Endothelial cell of umbilical vein (primary cell): ENCODE measurements at regions not wholly inside any gene's neighbourhood (a gene's known extent, or its start where the extent isn't known, plus 50 kb on each side); places are given as distances from the start of the nearest gene placed in this dataset.

Experiments used
- BruUV-seq: library from RNA; stranded (reverse); fragments of 400-500 nt; replicated peaks from 2 replicates; lab custom pipeline; 2021; lab: Mats Ljungman, UMichigan
- CTCF ChIA-PET: fragments of 300-600, 350-600 bp; sonication (Branson Sonifier 250); formaldehyde crosslinking; loops from one replicate; lab custom pipeline; 2021; ENCODE audit warnings: antibody characterized with exemption, inconsistent platforms; lab: Charles Lee
- POLR2A ChIA-PET: fragments of 300-600, 350-600 bp; sonication (Branson Sonifier 250); formaldehyde crosslinking; loops from one replicate; lab custom pipeline; 2021; ENCODE audit warnings: antibody characterized with exemption, inconsistent platforms; lab: Charles Lee
- DNase-seq: peaks from one replicate; pipeline ENCODE4 v3.0.0-alpha.2; 2011; ENCODE audit warnings: low read depth, low spot score
- FAIRE-seq: peaks from 2 replicates; lab custom pipeline; 2011; peaks lifted over from hg19 to GRCh38; lab: Jason Lieb, UNC
- H2AFZ ChIP-seq: 2 replicates; pipeline ENCODE4 v1.6.0; 2012; ENCODE audit warnings: low read depth, low read length, control low read depth, inconsistent platforms
- H3K27ac ChIP-seq: 2 replicates; pipeline ENCODE4 v1.5.1; 2011; ENCODE audit warnings: low read depth, mild to moderate bottlenecking, control low read depth, low read length, moderate library complexity; ENCODE audit not compliant: insufficient read depth
- H3K27me3 ChIP-seq, 2 experiments: 2 replicates each; pipeline versions ENCODE4 v1.6.0 to v1.6.1; 2011; ENCODE audit warnings: low read length in 2 of 2, mixed read lengths in 1 of 2; ENCODE audit not compliant: control insufficient read depth in 2 of 2, insufficient read depth in 2 of 2
- H3K36me3 ChIP-seq, 2 experiments: 2 replicates in 1 of 2; 3 replicates in 1 of 2; pipeline ENCODE4 v1.5.1; 2011; ENCODE audit warnings: low read length in 2 of 2, mild to moderate bottlenecking in 1 of 2, moderate library complexity in 1 of 2; ENCODE audit not compliant: control insufficient read depth in 2 of 2, insufficient read depth in 2 of 2; ENCODE audit errors: extremely low read depth in 1 of 2
- H3K4me1 ChIP-seq: 3 replicates; pipeline ENCODE4 v1.5.1; 2011; ENCODE audit warnings: mild to moderate bottlenecking, low read length; ENCODE audit not compliant: control insufficient read depth, insufficient read depth; ENCODE audit errors: extremely low read depth
- H3K4me2 ChIP-seq: 2 replicates; pipeline ENCODE4 v1.6.1; 2011; ENCODE audit warnings: low read length, control low read depth, mixed read lengths; ENCODE audit not compliant: insufficient read depth
- H3K4me3 ChIP-seq, 3 experiments: fragments of 200-600 bp in 1 of 3; sonication (generic), shearing (Covaris generic) in 1 of 3; replicated peaks in 1 of 3; 2 replicates each; pipeline ENCODE4 v1.5.1; 2011 to 2016; ENCODE audit warnings: control low read depth in 3 of 3, low read length in 3 of 3, mild to moderate bottlenecking in 2 of 3, inconsistent platforms in 1 of 3, low read depth in 1 of 3, moderate library complexity in 1 of 3; ENCODE audit not compliant: insufficient read depth in 1 of 3
- H3K79me2 ChIP-seq: 2 replicates; pipeline ENCODE4 v1.6.0; 2012; ENCODE audit warnings: low read length, inconsistent platforms; ENCODE audit not compliant: control insufficient read depth, insufficient read depth
- H3K9ac ChIP-seq: replicated peaks from 2 replicates; pipeline ENCODE3; 2011; ENCODE audit warnings: low read length, control low read depth; ENCODE audit not compliant: insufficient read depth; ENCODE audit errors: extremely low read depth
- H3K9me1 ChIP-seq: replicated peaks from 3 replicates; pipeline ENCODE4 v1.6.0; 2011; ENCODE audit warnings: mild to moderate bottlenecking, low read length; ENCODE audit not compliant: control insufficient read depth, insufficient read depth; ENCODE audit errors: extremely low read depth
- H3K9me3 ChIP-seq: replicated peaks from 2 replicates; pipeline ENCODE4 v1.5.1; 2012; ENCODE audit warnings: low read length, inconsistent platforms; ENCODE audit not compliant: control insufficient read depth, insufficient read depth
- H4K20me1 ChIP-seq: replicated peaks from 2 replicates; pipeline ENCODE3; 2011; ENCODE audit warnings: mild to moderate bottlenecking, low read length; ENCODE audit not compliant: control insufficient read depth, insufficient read depth; ENCODE audit errors: extremely low read depth
- EZH2 ChIP-seq: IDR thresholded peaks from 2 replicates; pipeline ENCODE4 v1.6.1; 2012; ENCODE audit warnings: borderline replicate concordance, low read depth, mild to moderate bottlenecking, moderate library complexity, low read length, inconsistent platforms; ENCODE audit not compliant: severe bottlenecking
- FOS ChIP-seq: IDR thresholded peaks from 2 replicates; pipeline ENCODE4 v1.6.1; 2011; ENCODE audit warnings: mild to moderate bottlenecking, low read length, moderate library complexity, borderline replicate concordance; ENCODE audit not compliant: insufficient read depth
- GATA2 ChIP-seq: IDR thresholded peaks from 2 replicates; pipeline ENCODE4 v1.7.0; 2011; ENCODE audit warnings: low read depth, mild to moderate bottlenecking, moderate library complexity, mixed read lengths, low read length; ENCODE audit not compliant: insufficient read length, insufficient read depth
- JUN ChIP-seq: IDR thresholded peaks from 2 replicates; pipeline ENCODE4 v1.6.1; 2011; ENCODE audit warnings: borderline replicate concordance, low read depth; ENCODE audit not compliant: insufficient read length, insufficient read depth
- MYC ChIP-seq: IDR thresholded peaks from one replicate; pipeline ENCODE4 v1.6.1; 2011; ENCODE audit warnings: mild to moderate bottlenecking, low read depth, low read length
- POLR2A ChIP-seq: IDR thresholded peaks from 2 replicates; pipeline ENCODE4 v1.6.1; 2012; ENCODE audit warnings: low read depth, mild to moderate bottlenecking, control low read depth, low read length
- POLR2AphosphoS5 ChIP-seq: IDR thresholded peaks from 2 replicates; pipeline ENCODE4 v1.6.1; 2012; ENCODE audit warnings: low read depth, mild to moderate bottlenecking, control low read depth, low read length, moderate library complexity; ENCODE audit not compliant: insufficient read depth
- dilution Hi-C: fragments of 300-500 bp; cut with MboI; formaldehyde crosslinking; loops from one replicate; pipeline ENCODE4 v1.15.0; 2019; ENCODE audit warnings: low sequenced_read_pairs; ENCODE audit not compliant: extremely low pct_ligation_motif_present
- intact Hi-C: fragments of 100-400 bp; cut with micrococcal nuclease; formaldehyde crosslinking; loops from one replicate; pipeline ENCODE4 v1.10.0; 2022
- TF ChIP-seq, protein P1 (sequence below), 2 donors: IDR thresholded peaks; 1 replicate in 1 of 2; 2 replicates in 1 of 2; pipeline ENCODE4 v1.5.1; 2011; ENCODE audit warnings: low read length in 2 of 2, mild to moderate bottlenecking in 2 of 2, moderate library complexity in 2 of 2, control low read depth in 1 of 2, inconsistent platforms in 1 of 2, low read depth in 1 of 2; ENCODE audit not compliant: insufficient read depth in 1 of 2; ENCODE audit errors: extremely low read depth in 1 of 2
- TF ChIP-seq, protein P2 (sequence below): IDR thresholded peaks from 2 replicates; pipeline ENCODE4 v1.6.1; 2011; ENCODE audit not compliant: insufficient read depth, insufficient read length

GRCh38 chr6:159487636-159488035 is 205.4 kb downstream of the SOD2 start:
- Histone ChIP-seq H3K4me3 (no peak overlapping the region), H3K27me3 (no peaks in the 10 kb centered on the region), H3K9me1 (no peaks in the 10 kb centered on the region), H3K27ac (no peak overlapping the region), H3K9ac (no peak overlapping the region), H3K79me2 (no peaks in the 10 kb centered on the region), H3K4me1 (no peaks in the 10 kb centered on the region), H3K9me3 (no peaks in the 10 kb centered on the region), H3K36me3 (no peaks in the 10 kb centered on the region), H2AFZ (no peak overlapping the region), H3K4me2 (no peak overlapping the region), H4K20me1 (no peaks in the 10 kb centered on the region)
- intact Hi-C loops: no loop called here
- no peak for TF ChIP-seq GATA2
- TF ChIP-seq POLR2A: no peak
- TF ChIP-seq, protein P1, sequence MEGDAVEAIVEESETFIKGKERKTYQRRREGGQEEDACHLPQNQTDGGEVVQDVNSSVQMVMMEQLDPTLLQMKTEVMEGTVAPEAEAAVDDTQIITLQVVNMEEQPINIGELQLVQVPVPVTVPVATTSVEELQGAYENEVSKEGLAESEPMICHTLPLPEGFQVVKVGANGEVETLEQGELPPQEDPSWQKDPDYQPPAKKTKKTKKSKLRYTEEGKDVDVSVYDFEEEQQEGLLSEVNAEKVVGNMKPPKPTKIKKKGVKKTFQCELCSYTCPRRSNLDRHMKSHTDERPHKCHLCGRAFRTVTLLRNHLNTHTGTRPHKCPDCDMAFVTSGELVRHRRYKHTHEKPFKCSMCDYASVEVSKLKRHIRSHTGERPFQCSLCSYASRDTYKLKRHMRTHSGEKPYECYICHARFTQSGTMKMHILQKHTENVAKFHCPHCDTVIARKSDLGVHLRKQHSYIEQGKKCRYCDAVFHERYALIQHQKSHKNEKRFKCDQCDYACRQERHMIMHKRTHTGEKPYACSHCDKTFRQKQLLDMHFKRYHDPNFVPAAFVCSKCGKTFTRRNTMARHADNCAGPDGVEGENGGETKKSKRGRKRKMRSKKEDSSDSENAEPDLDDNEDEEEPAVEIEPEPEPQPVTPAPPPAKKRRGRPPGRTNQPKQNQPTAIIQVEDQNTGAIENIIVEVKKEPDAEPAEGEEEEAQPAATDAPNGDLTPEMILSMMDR (IDR thresholded peaks at IDR 0.05; ENCODE audit: extremely low read depth in 1 of 2, insufficient read depth in 1 of 2, low read depth in 1 of 2, low read length in 2 of 2): no peak
- TF ChIP-seq FOS: no peak
- no peak for TF ChIP-seq MYC
- TF ChIP-seq, protein P2, sequence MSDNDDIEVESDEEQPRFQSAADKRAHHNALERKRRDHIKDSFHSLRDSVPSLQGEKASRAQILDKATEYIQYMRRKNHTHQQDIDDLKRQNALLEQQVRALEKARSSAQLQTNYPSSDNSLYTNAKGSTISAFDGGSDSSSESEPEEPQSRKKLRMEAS: no peak
- TF ChIP-seq EZH2: no peak
- no peak for TF ChIP-seq POLR2AphosphoS5
- no peak for TF ChIP-seq JUN
- DNase-seq (no peak), FAIRE-seq (no peak)
- dilution Hi-C loops: no loop called here
- BruUV-seq: no TSS peak
- POLR2A ChIA-PET: no interaction called here
- CTCF ChIA-PET: no interaction called here
